ENCODE measurements at regions not wholly inside any gene's neighbourhood (a gene's known extent, or its start where the extent isn't known, plus 50 kb on each side); places are given as distances from the start of the nearest gene placed in this dataset.
A peak's percentile ranks its signal among the peaks of the same experiment; 100 is the strongest.

- peak; percentile 59 for TF ChIP-seq CTCF (IDR thresholded peaks at IDR 0.05; ENCODE audit: low read length)
- no peak for TF ChIP-seq EZH2 (optimal IDR thresholded peaks at IDR 0.05; ENCODE audit: low read depth, low read length)
Measured at GRCh38 chr7:110090110-110090820, 1000.7 kb upstream of the LRRN3 start.

GRCh38 chr7:110095372-110096052 lies 995.4 kb upstream of the LRRN3 start:
- Histone ChIP-seq H3K4me2 (ENCODE audit: low read depth, low read length) (no peak overlapping the region), H3K9me3 (replicated peaks; ENCODE audit: insufficient read depth, low read length) (no peaks in the 10 kb centered on the region), H3K79me2 (ENCODE audit: low read length) (no peaks in the 10 kb centered on the region), H3K4me1 (ENCODE audit: low read length) (no peaks in the 10 kb centered on the region), H2AFZ (ENCODE audit: low read length) (no peak overlapping the region), H3K36me3 (replicated peaks; ENCODE audit: insufficient read depth, low read length) (no peaks in the 10 kb centered on the region), H3K9ac (ENCODE audit: low read length) (no peak overlapping the region), H3K27me3 (replicated peaks; ENCODE audit: insufficient read depth, low read length) (no peaks in the 10 kb centered on the region), H4K20me1 (ENCODE audit: insufficient read depth, low read length) (no peaks in the 10 kb centered on the region), H3K27ac (ENCODE audit: low read length) (no peak overlapping the region), H3F3A (ENCODE audit: insufficient read depth, low read length) (no peaks in the 10 kb centered on the region), H3K9me2 (replicated peaks; ENCODE audit: insufficient read depth, low read length) (no peaks in the 10 kb centered on the region), H3K4me3 (ENCODE audit: low read length) (no peak overlapping the region)
- TF ChIP-seq EZH2 (optimal IDR thresholded peaks at IDR 0.05; ENCODE audit: low read depth, low read length): no peak
- DNase-seq: no peak

More at GRCh38 chr7:110090110-110090820, 1000.7 kb upstream of the LRRN3 start:
- H3K27ac ChIP-seq (ENCODE audit: low read length): no peak overlapping the region
- no peaks in the 10 kb centered on the region for H3K9me2 ChIP-seq (replicated peaks; ENCODE audit: insufficient read depth, low read length)
- no peaks in the 10 kb centered on the region for H4K20me1 ChIP-seq (ENCODE audit: insufficient read depth, low read length)
- no peak overlapping the region for H2AFZ ChIP-seq (ENCODE audit: low read length)
- no peaks in the 10 kb centered on the region for H3K9me3 ChIP-seq (replicated peaks; ENCODE audit: insufficient read depth, low read length)
- H3K9ac ChIP-seq (ENCODE audit: low read length): no peak overlapping the region
- H3K4me1 ChIP-seq (ENCODE audit: low read length): no peaks in the 10 kb centered on the region
- H3K4me3 ChIP-seq (ENCODE audit: low read length): no peak overlapping the region
- no peak overlapping the region for H3K4me2 ChIP-seq (ENCODE audit: low read depth, low read length)
- no peaks in the 10 kb centered on the region for H3K27me3 ChIP-seq (replicated peaks; ENCODE audit: insufficient read depth, low read length)
- H3F3A ChIP-seq (ENCODE audit: insufficient read depth, low read length): no peaks in the 10 kb centered on the region
- H3K79me2 ChIP-seq (ENCODE audit: low read length): no peaks in the 10 kb centered on the region
- peak; percentile 55 for DNase-seq
- no peaks in the 10 kb centered on the region for H3K36me3 ChIP-seq (replicated peaks; ENCODE audit: insufficient read depth, low read length)

GRCh38 chr7:110104243-110104642 lies 986.7 kb upstream of the LRRN3 start:
- Histone ChIP-seq H3K9ac (ENCODE audit: low read length) (no peak overlapping the region), H3F3A (ENCODE audit: insufficient read depth, low read length) (no peaks in the 10 kb centered on the region), H3K9me3 (replicated peaks; ENCODE audit: insufficient read depth, low read length) (no peaks in the 10 kb centered on the region), H3K4me2 (ENCODE audit: low read depth, low read length) (no peak overlapping the region), H2AFZ (ENCODE audit: low read length) (no peak overlapping the region), H3K36me3 (replicated peaks; ENCODE audit: insufficient read depth, low read length) (no peaks in the 10 kb centered on the region), H3K9me2 (replicated peaks; ENCODE audit: insufficient read depth, low read length) (no peaks in the 10 kb centered on the region), H3K27me3 (replicated peaks; ENCODE audit: insufficient read depth, low read length) (no peaks in the 10 kb centered on the region), H3K4me1 (ENCODE audit: low read length) (no peaks in the 10 kb centered on the region), H3K79me2 (ENCODE audit: low read length) (no peaks in the 10 kb centered on the region), H3K27ac (ENCODE audit: low read length) (no peak overlapping the region), H3K4me3 (ENCODE audit: low read length) (no peak overlapping the region), H4K20me1 (ENCODE audit: insufficient read depth, low read length) (no peaks in the 10 kb centered on the region)
- TF ChIP-seq EZH2phosphoT487 (IDR thresholded peaks at IDR 0.05; ENCODE audit: low read length) (no peak), EZH2 (optimal IDR thresholded peaks at IDR 0.05; ENCODE audit: low read depth, low read length) (no peak), CTCF (IDR thresholded peaks at IDR 0.05; ENCODE audit: low read length) (no peak)
- DNase-seq: no peak

GRCh38 chr7:110105307-110105706 lies 985.6 kb upstream of the LRRN3 start:
- no peak overlapping the region for H2AFZ ChIP-seq (ENCODE audit: low read length)
- H3K27me3 ChIP-seq (replicated peaks; ENCODE audit: insufficient read depth, low read length): no peaks in the 10 kb centered on the region
- H4K20me1 ChIP-seq (ENCODE audit: insufficient read depth, low read length): no peaks in the 10 kb centered on the region
- H3K27ac ChIP-seq (ENCODE audit: low read length): no peak overlapping the region
- no peak overlapping the region for H3K9ac ChIP-seq (ENCODE audit: low read length)
- no peaks in the 10 kb centered on the region for H3K79me2 ChIP-seq (ENCODE audit: low read length)
- DNase-seq: no peak
- H3F3A ChIP-seq (ENCODE audit: insufficient read depth, low read length): no peaks in the 10 kb centered on the region
- H3K4me3 ChIP-seq (ENCODE audit: low read length): no peak overlapping the region
- H3K4me2 ChIP-seq (ENCODE audit: low read depth, low read length): no peak overlapping the region
- no peaks in the 10 kb centered on the region for H3K36me3 ChIP-seq (replicated peaks; ENCODE audit: insufficient read depth, low read length)
- H3K4me1 ChIP-seq (ENCODE audit: low read length): no peaks in the 10 kb centered on the region
- H3K9me3 ChIP-seq (replicated peaks; ENCODE audit: insufficient read depth, low read length): no peaks in the 10 kb centered on the region
- H3K9me2 ChIP-seq (replicated peaks; ENCODE audit: insufficient read depth, low read length): no peaks in the 10 kb centered on the region
- TF ChIP-seq EZH2 (optimal IDR thresholded peaks at IDR 0.05; ENCODE audit: low read depth, low read length): no peak
- no peak for TF ChIP-seq CTCF (IDR thresholded peaks at IDR 0.05; ENCODE audit: low read length)
- no peak for TF ChIP-seq EZH2phosphoT487 (IDR thresholded peaks at IDR 0.05; ENCODE audit: low read length)

All from MM.1S (cell line).